Natural killer cell (primary cell): ENCODE measurements at regions not wholly inside any gene's neighbourhood (a gene's known extent, or its start where the extent isn't known, plus 50 kb on each side); places are given as distances from the start of the nearest gene placed in this dataset.

Experiments
- ATAC-seq, 3 donors: fragments of 150-1000 bp in 2 of 3; fragments of 200-7000 bp in 1 of 3; cut with Tn5 transposase; 1 replicate in 1 of 3; 2 replicates in 2 of 3; pipeline ENCODE4 v1.10.0; 2021; ENCODE audit warnings: mild to moderate bottlenecking in 2 of 3, moderate library complexity in 2 of 3
- DNase-seq, 2 donors: peaks; one replicate each; pipeline versions ENCODE4 v3.0.0 to v3.0.0-alpha.2; 2013 to 2021; ENCODE audit warnings: mixed read lengths in 1 of 2
- H3K27ac ChIP-seq: one replicate; pipeline ENCODE4 v1.5.1; 2013; ENCODE audit warnings: mild to moderate bottlenecking, low read length
- H3K27me3 ChIP-seq: one replicate; pipeline ENCODE4 v1.6.1; 2013; ENCODE audit warnings: low read length; ENCODE audit not compliant: control insufficient read depth, insufficient read depth
- H3K36me3 ChIP-seq: one replicate; pipeline ENCODE4 v1.6.1; 2013; ENCODE audit warnings: low read length; ENCODE audit not compliant: control insufficient read depth, insufficient read depth
- H3K4me1 ChIP-seq: one replicate; pipeline ENCODE4 v1.6.1; 2013; ENCODE audit warnings: low read length; ENCODE audit not compliant: control insufficient read depth, insufficient read depth
- H3K4me3 ChIP-seq: one replicate; pipeline ENCODE4 v1.5.1; 2013; ENCODE audit warnings: low read length
- H3K9me3 ChIP-seq: one replicate; pipeline ENCODE4 v1.6.1; 2013; ENCODE audit warnings: low read length; ENCODE audit not compliant: control insufficient read depth, insufficient read depth
- H3K27ac Mint-ChIP-seq, 2 donors: one replicate each; pipeline ENCODE4 v1.8.0; 2022; ENCODE audit warnings: mild to moderate bottlenecking in 2 of 2, mixed read lengths in 2 of 2, moderate library complexity in 1 of 2
- H3K27me3 Mint-ChIP-seq, 2 donors: one replicate each; pipeline ENCODE4 v1.8.0; 2022; ENCODE audit warnings: low read depth in 2 of 2, mixed read lengths in 2 of 2
- H3K36me3 Mint-ChIP-seq: one replicate; pipeline ENCODE4 v1.8.0; 2022; ENCODE audit warnings: mixed read lengths
- H3K4me1 Mint-ChIP-seq, 2 donors: one replicate each; pipeline ENCODE4 v1.8.0; 2022; ENCODE audit warnings: mixed read lengths in 2 of 2
- H3K4me3 Mint-ChIP-seq: one replicate; pipeline ENCODE4 v1.8.0; 2022; ENCODE audit warnings: mild to moderate bottlenecking, moderate library complexity, mixed read lengths
- H3K9me3 Mint-ChIP-seq, 2 donors: one replicate each; pipeline ENCODE4 v1.8.0; 2022; ENCODE audit warnings: mixed read lengths in 2 of 2
- WGBS: methylation state at CpG from one replicate; pipeline ENCODE4 v1.1.7; 2013; ENCODE audit warnings: missing lambda C conversion rate; ENCODE audit not compliant: insufficient coverage; 5-methylcytosine and 5-hydroxymethylcytosine counted together
- intact Hi-C: fragments of 100-400 bp; cut with micrococcal nuclease; formaldehyde crosslinking; loops from one replicate; pipeline ENCODE4 v1.14.2; 2022
- TF ChIP-seq, protein P1 (sequence below): fragments of 200-600 bp; IDR thresholded peaks from one replicate; pipeline ENCODE4 v1.8.0; 2022; ENCODE audit warnings: antibody characterized with exemption

DNA sequence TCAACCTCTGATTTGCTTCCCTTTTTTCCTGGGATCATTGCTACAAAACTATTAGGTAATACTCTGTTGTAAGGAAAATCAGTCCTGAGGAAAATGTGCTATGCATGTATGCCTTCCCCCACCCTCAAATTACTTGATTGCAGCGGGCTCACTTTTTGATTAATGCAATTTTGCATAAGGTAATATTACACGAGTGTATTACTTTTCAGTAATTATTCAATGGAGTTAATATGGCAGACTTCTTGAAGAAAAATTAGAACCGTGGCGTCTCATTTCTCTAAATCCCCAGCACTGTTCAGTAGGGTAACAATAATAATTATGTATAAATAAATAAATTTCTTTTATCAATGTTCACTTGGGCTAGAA is 527.6 kb upstream of the FANCL start:
- no peak overlapping the region for H3K27ac ChIP-seq
- no peak for ATAC-seq
- intact Hi-C loops: no loop called here

DNA sequence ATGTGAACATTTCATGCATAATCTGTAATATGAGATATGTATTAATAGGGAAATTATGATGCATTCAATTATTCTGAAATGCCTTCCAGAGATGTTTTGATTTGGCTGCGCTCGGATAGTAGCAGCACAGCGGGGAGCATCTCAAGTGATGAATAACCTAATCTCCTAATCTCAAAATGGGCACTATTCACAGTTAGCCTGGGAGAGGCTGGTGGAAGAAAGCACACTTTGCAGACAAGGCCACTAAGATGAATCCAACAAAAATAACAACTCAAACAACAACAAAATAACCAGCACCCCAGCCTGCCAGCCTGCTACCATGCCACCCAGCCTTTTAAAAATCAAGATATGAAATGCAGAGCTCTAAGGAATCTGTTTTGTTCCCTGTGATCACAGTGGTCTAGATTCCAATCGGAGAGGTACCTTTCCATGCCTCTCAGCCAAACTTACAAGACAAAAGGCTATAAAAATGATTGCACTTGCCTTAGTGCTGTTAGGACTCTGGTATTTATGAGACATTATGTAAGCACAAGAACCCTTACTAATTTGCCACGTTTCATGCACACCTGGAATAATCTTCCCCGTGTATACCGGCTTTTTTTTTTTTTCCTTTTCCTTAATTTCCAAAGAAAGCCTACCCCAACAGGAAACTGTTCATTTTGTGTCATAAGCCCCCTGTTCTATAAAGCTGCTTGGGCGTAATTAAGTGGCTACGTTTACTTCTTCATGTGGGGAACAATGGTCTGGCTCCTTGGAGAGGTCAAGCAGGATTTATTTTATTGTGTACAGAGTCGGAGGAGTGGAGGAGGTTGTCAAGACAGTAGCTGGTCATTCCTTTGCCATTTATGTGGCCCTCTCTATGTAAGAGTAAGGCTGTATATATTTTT is 526.9 kb upstream of the FANCL start:
- WGBS: 87% methylated on average over 10 of the region's 10 CpGs
- no peak for DNase-seq
- intact Hi-C loops: no loop called here
- Histone ChIP-seq H3K27ac (no peak overlapping the region), H3K4me3 (no peak overlapping the region), H3K9me3 (no peaks in the 10 kb centered on the region), H3K36me3 (no peaks in the 10 kb centered on the region), H3K4me1 (no peaks in the 10 kb centered on the region), H3K27me3 (no peaks in the 10 kb centered on the region)
- no peak overlapping the region for H3K27ac Mint-ChIP-seq
- ATAC-seq: no peak
- peaks cover 1 to 4% of the 10 kb centered on the region in 2 donors for H3K27me3 Mint-ChIP-seq
- TF ChIP-seq, protein P1, sequence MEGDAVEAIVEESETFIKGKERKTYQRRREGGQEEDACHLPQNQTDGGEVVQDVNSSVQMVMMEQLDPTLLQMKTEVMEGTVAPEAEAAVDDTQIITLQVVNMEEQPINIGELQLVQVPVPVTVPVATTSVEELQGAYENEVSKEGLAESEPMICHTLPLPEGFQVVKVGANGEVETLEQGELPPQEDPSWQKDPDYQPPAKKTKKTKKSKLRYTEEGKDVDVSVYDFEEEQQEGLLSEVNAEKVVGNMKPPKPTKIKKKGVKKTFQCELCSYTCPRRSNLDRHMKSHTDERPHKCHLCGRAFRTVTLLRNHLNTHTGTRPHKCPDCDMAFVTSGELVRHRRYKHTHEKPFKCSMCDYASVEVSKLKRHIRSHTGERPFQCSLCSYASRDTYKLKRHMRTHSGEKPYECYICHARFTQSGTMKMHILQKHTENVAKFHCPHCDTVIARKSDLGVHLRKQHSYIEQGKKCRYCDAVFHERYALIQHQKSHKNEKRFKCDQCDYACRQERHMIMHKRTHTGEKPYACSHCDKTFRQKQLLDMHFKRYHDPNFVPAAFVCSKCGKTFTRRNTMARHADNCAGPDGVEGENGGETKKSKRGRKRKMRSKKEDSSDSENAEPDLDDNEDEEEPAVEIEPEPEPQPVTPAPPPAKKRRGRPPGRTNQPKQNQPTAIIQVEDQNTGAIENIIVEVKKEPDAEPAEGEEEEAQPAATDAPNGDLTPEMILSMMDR: no peak
- H3K9me3 Mint-ChIP-seq: no peaks in the 10 kb centered on the region
- H3K36me3 Mint-ChIP-seq: no peaks in the 10 kb centered on the region
- H3K4me3 Mint-ChIP-seq: no peak overlapping the region
- peaks cover 0 to 5% of the 10 kb centered on the region in 2 donors for H3K4me1 Mint-ChIP-seq

More for the DNA sequence above, 527.6 kb upstream of the FANCL start:
- H3K27ac Mint-ChIP-seq: no peak overlapping the region
- no peaks in the 10 kb centered on the region for H3K36me3 Mint-ChIP-seq
- no CpG with 5 or more reads among the region's 4 CpGs for WGBS
- H3K27me3 Mint-ChIP-seq: peaks cover 0 to 4% of the 10 kb centered on the region in 2 donors
- H3K4me1 Mint-ChIP-seq: peaks cover 0 to 5% of the 10 kb centered on the region in 2 donors
- TF ChIP-seq, protein P1: no peak
- no peaks in the 10 kb centered on the region for H3K9me3 Mint-ChIP-seq
- Histone ChIP-seq H3K36me3 (no peaks in the 10 kb centered on the region), H3K9me3 (no peaks in the 10 kb centered on the region), H3K4me1 (no peaks in the 10 kb centered on the region), H3K4me3 (no peak overlapping the region), H3K27me3 (no peaks in the 10 kb centered on the region)
- no peak overlapping the region for H3K4me3 Mint-ChIP-seq
- DNase-seq: no peak

DNA sequence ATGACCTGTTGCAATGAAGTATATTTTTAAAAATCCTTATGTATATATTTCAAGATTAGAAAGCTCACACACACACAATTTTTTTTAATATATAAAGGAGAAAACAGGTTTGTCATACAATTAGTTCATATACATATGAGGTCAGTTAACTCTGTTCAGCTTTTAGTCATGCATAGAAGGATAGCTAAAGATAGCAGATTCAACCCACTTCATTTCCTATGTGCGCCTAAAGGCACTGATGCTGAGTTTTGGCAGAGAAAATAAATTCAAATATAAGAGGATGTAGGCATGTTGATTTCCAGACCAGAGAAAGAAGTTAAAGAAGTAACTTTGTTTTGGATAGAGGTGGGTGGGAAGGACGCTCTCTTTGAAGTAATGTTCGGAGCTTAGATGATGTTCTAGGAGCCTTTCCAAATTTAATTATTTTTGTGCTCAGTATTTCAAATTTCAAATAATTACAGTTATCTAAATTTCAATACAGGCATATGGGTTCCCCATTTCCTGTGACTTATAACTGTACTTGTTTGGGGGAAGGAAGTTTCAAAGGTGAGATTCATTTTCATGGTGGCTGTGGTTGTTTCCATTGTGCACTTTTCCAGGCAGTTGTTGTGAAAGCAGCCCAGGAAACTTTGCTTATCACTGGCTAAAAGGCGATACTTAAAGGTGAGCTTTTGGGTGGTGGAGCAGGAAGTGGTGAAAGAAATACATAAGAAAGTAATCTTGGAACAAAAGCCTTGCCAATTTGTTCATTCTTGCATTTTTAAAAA is 523.4 kb upstream of the FANCL start:
- intact Hi-C loops: no loop called here
- H3K9me3 ChIP-seq: no peaks in the 10 kb centered on the region
- H3K4me3 ChIP-seq: no peak overlapping the region
- Mint-ChIP-seq H3K4me1 (peaks cover 0 to 5% of the 10 kb centered on the region in 2 donors), H3K36me3 (no peaks in the 10 kb centered on the region), H3K9me3 (no peaks in the 10 kb centered on the region), H3K27me3 (peaks cover 4 to 5% of the 10 kb centered on the region in 2 donors), H3K27ac (no peak overlapping the region), H3K4me3 (no peak overlapping the region)
- no peak overlapping the region for H3K27ac ChIP-seq
- TF ChIP-seq, protein P1: no peak
- H3K36me3 ChIP-seq: no peaks in the 10 kb centered on the region
- no peaks in the 10 kb centered on the region for H3K27me3 ChIP-seq
- ATAC-seq (no peak), DNase-seq (no peak)
- WGBS: 8% methylated on average over 2 of the region's 4 CpGs
- no peaks in the 10 kb centered on the region for H3K4me1 ChIP-seq
